Loucy (cell line): ENCODE measurements at regions not wholly inside any gene's neighbourhood (a gene's known extent, or its start where the extent isn't known, plus 50 kb on each side); places are given as distances from the start of the nearest gene placed in this dataset.

Experiments
- CTCF ChIP-seq: fragments of 200-600 bp; sonication (generic); conservative IDR thresholded peaks from 2 replicates; pipeline ENCODE4 v1.5.1; 2014; ENCODE audit warnings: mild to moderate bottlenecking, antibody characterized with exemption, low read length
- EZH2phosphoT487 ChIP-seq: fragments of 200-600 bp; IDR thresholded peaks from 2 replicates; pipeline ENCODE4 v1.6.1; 2018; ENCODE audit warnings: antibody characterized with exemption, mild to moderate bottlenecking, moderate library complexity, borderline replicate concordance

- no peak for TF ChIP-seq CTCF
- no peak for TF ChIP-seq EZH2phosphoT487
Observed at GRCh38 chr13:60936281-60936680, 479.4 kb downstream of the PCDH20 start.
